Inferior parietal cortex (tissue), 1 donor: ENCODE measurements at regions not wholly inside any gene's neighbourhood (a gene's known extent, or its start where the extent isn't known, plus 50 kb on each side); places are given as distances from the start of the nearest gene placed in this dataset.

Source experiments
- DNase-seq: peaks from one replicate; pipeline ENCODE4 v3.0.0-alpha.2; 2016; ENCODE audit errors: extremely low spot score

GRCh38 chr4:35649778-35650177 lies 594.5 kb downstream of the ARAP2 start:
- no peak for DNase-seq

DNA sequence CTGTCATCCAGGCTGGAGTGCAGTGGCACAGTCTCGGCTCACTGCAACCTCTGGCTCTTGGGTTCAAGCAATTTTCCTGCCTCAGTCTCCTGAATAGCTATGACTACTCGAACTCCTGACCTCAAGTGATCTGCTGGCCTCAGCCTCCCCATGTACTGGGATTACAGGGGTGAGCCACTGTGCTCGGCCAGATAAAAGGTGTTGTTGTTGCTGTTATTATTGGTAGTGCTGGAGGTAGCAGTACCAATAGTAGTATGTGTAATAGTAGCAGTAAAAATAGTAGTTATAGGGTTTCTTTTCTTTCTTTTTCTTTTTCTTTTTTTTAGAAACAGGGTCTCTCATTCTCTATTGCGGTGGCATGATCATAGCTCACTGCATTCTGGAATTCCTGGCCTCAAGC lies 592.1 kb downstream of the ARAP2 start:
- DNase-seq = no peak

DNA sequence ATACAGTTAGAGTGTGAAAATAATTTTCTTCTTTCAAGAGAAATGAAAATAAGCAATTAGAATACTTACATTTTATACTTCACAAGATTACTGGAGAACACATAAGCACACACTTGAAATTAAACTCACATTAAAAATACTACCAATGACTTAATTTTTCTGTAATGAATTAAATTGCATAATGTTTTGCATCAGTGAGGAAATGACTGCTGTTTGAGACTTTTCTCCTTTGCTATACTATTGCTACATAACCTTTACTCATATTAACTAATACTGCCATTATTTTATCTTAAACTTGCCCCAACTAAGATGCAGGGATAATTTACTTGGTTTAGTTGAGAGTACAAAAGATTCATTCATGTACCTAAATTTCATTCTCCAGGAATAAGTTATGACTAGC lies 590.9 kb downstream of the ARAP2 start:
- no peak for DNase-seq

DNA sequence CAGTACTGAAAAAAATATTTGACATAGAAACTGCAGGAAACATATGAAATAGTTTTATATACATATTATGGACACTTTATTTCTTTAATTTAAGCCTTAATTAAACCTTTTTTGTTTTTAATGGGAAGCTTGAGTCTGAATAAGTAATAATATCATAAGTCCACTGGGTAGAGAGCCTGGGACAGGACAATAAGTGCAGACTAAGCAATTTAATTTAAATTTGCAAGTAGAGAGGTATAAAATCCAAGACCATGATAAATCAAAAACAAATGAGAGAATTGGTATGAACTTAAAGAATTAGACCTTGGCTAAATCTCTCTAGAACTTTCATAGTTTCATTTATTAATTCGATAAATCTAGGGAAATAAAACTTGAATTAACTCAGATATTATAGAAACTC lies 571.2 kb downstream of the ARAP2 start:
- DNase-seq = no peak

DNA sequence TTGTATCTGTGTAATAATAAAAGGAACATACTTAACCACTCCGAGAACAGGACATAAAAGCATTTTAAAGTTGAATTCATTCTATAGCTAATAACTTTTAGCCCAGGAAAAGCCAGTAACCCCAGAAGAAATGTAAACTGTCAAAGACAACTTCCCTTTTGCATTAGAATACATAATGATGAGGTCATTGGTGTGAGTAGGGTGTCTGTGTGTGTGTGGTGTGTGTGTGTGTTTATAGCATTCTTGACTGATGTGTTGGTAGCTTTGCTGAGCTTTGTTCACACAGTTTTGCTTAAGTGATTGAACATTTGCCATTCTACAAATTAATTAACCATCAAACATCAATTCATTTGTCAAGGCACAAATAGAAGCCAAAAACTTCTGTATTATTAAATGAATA lies 559.6 kb downstream of the ARAP2 start:
- DNase-seq = no peak

DNA sequence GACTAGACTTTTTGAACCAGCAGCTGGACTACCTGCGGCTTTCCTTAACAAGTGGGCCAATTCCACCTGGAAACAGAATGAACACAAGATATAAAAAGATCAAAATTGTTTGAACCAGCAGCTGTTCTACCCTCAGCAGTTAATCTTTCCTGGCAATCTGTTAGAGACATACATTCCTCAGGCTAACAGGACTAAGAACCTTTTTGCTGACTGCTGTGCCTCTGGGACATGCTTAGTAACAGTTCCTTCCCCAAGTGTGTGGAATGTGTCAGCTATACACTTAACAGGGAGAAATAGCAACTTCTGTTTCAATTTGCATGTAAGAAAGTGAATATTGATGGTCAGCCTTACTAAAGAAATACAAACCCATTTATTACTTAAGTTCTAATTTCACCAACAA lies 554.4 kb downstream of the ARAP2 start:
- no peak for DNase-seq

DNA sequence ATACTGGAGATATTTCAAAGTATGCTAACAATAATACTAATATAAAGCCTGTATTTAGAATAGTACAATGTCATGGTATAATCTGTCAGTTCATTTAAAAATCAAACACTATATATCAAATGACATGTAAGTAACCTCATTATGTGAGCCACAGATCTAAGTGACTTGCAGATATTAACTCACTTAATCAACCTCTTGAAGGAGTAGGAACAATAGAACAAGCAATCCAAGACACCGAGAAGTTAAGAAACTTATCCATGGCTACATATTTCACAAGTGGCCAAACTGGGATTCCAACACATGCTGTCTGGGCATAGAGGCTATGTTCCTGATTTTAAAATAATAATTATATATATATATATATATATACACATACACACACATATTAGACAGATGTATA lies 554.0 kb downstream of the ARAP2 start:
- DNase-seq = no peak

DNA sequence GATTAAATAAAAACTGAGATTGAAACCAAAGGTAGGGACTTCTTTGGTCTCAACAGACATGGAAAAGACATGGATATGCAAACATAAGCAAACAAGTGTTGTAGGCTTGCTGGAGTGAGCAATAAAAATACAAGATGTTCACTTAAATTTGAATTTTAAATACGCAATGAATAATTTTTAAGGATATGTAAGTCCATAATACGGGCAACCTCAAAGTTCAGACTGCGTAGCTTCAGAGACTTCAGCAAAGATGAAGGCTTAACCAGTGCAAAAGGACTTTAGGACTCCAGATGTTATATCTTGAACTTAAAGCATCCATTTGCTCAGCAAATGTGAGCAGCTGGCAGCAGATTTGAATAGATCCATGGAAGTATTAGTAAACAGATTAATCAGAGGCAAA lies 549.3 kb downstream of the ARAP2 start:
- no peak for DNase-seq

DNA sequence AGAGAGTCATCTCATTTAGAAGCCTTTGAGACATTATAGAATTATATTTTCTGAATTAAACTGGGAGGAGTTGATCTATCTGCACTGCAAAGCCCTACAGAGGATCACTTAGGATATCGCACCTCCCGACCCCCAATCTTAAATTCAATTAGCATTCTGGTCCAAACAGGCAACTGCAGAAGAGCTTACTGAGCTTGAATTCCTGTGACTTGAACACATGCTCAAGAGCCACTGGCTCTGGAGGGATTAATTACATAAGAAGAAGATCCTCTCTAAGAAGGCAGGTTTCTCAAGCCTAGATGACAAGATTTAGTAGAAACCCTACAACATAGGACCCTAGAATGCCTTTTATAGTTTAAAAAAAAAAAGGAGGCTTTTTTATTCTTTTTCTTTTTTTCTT lies 548.9 kb downstream of the ARAP2 start:
- DNase-seq = no peak

DNA sequence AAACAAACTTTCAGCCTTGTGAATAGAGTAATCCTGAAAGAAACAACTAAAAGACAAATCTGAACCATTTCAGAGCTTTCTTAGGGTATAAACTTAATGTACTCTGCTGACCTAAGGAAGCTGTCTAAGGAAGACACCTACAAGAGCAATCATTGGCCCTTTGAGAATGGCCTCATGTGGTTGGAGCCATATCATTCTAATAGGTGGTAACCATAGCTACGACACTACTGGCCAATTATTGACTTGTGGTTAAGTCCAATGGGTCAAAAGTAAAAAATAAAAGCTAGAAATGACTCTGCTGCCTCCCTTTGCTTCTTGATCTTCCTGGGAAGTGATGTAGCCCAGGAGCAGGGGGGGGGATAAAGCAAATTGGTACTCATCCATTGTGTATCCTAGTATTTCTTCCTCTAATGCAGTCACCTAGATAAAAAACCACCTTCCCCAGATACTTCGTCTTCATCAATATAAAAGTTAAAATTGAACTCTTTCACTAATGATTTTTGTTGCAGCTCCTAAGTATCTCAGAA lies 547.0 kb downstream of the ARAP2 start:
- no peak for DNase-seq

DNA sequence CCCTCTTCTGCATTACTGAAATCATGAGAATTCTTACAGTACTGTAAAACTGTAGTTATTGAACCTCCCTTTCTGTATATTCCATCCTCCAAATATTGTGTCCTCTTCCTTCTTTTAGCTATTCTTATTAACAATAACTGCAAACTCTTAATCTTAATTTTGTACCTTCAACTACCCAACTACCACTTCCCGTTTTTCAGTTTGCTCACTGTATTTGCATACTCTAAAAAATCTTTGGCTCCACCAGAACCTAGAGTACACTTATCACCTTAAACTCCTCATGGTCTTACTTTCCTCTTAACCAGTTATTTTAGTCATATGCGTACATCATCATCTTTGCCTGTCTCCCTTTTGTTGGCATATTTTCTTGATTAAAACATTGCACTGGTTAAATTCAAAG lies 543.7 kb downstream of the ARAP2 start:
- no peak for DNase-seq

- DNase-seq = no peak
Observed at GRCh38 chr4:35709080-35709479, 535.2 kb downstream of the ARAP2 start.

DNA sequence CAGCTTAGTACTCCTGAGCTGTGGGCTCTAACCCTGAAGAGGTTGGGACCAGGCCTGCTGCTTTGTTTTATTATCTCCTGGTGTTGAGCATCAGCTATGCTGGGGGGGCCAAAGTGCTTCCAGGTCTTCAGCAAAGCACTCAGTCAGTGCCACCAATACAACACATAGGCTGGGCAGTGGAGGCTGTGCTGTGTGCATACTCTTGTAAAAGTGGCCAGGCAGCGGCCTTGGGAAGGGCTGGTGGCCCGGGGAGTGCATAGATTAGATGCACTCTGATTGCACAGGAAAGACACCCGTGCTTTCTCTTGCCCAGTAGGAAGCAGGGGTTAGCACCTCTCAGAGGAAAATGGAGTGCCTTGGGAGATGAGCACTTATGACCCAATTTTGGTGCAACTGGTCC lies 534.0 kb downstream of the ARAP2 start:
- DNase-seq = no peak

DNA sequence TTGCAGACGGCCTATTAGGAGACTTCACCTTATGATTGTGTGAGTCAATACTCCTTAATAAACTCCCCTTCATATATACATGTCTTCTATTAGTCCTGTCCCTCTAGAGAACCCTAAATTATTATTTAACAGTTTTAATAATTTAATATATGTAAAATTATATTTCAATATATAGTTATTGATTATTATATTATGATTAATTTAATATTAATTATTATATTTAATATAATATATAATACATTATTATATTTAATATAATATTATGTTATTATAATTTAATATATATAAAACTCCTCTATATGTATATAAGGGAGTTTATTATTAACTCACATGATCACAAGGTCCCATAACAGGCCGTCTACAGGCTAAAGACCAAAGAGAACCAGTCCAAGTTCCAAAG lies 533.2 kb downstream of the ARAP2 start:
- no peak for DNase-seq

GRCh38 chr4:35723973-35724372 lies 520.3 kb downstream of the ARAP2 start:
- DNase-seq = no peak

GRCh38 chr4:35725131-35725530 lies 519.2 kb downstream of the ARAP2 start:
- no peak for DNase-seq

DNA sequence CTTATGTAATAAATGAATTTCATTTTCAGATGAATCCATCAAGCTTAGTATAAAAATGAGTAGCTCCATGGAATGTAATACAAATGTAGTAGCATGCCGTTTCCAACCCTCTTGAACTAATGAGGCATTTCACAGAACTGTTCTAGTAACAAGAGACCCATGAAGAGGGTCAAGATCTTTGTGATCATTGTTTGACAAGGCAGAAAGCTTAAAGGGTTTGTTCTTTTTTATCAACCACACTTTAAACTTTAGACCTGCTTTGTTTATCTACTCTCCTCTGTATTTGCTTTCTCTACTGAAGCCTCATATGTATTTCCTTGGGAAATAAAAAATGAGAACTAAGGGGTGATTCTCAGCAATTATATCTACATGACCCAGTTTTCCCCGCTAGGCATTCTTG lies 513.9 kb downstream of the ARAP2 start:
- no peak for DNase-seq

DNA sequence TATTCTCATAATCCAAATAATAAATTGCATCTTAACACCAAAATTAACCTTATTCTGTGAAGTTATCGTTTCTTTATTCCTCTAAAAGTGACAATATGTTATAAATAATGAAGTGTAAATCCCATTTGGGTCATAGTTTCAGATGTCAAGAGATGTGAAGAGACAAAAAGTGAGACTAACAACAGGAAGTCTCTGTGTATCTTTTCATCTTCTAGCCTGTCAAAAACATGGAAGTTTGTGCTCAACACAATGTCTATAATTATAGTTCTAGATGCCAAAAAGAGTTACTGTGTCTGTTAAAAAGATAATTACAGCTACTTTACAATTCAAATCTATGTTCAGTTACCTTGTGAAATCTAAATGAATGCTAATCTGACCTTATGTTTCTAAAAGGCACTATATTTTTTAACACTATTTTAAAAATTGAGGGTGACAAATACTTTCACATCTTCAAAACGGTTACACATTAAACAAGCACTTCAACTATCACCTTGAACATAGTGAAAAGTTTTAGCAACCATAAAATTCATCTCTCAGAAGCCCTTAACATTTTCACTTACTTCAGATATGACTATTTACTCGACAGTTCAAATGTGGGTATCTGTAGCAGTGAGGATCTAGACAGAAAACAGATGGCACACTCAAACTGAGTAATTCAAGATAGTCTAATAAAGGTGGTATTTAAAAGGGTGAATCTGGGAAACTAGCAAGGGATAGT lies 509.8 kb downstream of the ARAP2 start:
- DNase-seq = no peak

GRCh38 chr4:35739308-35739707 lies 505.0 kb downstream of the ARAP2 start:
- DNase-seq = no peak

DNA sequence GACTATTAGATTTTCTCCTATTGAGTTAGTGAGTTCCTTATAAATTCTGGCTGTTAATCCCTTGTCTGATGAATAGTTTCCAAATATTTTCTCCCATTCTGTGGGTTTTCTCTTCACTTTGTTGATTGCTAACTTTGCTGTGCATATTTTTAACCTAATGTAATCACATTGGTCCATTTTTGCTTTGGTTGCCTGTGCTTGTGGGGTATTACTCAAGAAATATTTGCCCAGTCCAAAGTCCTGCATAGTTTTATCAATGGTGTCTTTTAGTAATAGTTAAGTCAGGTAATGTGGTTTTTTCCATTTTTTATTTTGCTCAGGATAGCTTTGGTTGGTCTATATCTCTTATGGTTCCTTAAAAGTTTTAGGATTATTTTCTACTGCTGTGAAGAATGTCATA lies 490.3 kb downstream of the ARAP2 start:
- no peak for DNase-seq

- DNase-seq = no peak
Observed at GRCh38 chr4:35757836-35758235, 486.5 kb downstream of the ARAP2 start.

GRCh38 chr4:35760807-35761206 lies 483.5 kb downstream of the ARAP2 start:
- no peak for DNase-seq

GRCh38 chr4:35771571-35771970 lies 472.7 kb downstream of the ARAP2 start:
- DNase-seq = no peak

- no peak for DNase-seq
Observed at GRCh38 chr4:35772291-35772690, 472.0 kb downstream of the ARAP2 start.
